Neutrophil (primary cell): ENCODE measurements at regions not wholly inside any gene's neighbourhood (a gene's known extent, or its start where the extent isn't known, plus 50 kb on each side); places are given as distances from the start of the nearest gene placed in this dataset.

Experiments used
- H3K27ac ChIP-seq: fragments of 200-600 bp; sonication (generic); 2 replicates; pipeline ENCODE4 v1.5.1; 2016; ENCODE audit warnings: mild to moderate bottlenecking, moderate library complexity
- H3K27me3 ChIP-seq: fragments of 200-600 bp; sonication (generic); 2 replicates; pipeline ENCODE4 v1.6.0; 2016; ENCODE audit warnings: mild to moderate bottlenecking
- H3K36me3 ChIP-seq: fragments of 200-600 bp; sonication (generic); 2 replicates; pipeline ENCODE4 v1.5.1; 2017
- H3K4me1 ChIP-seq, 2 experiments: fragments of 200-600 bp in 1 of 2; sonication (generic) in 1 of 2; 1 replicate in 1 of 2; 2 replicates in 1 of 2; pipeline versions ENCODE4 v1.5.1 to v1.6.1; 2013 to 2016; ENCODE audit warnings: low read depth in 1 of 2, low read length in 1 of 2, mild to moderate bottlenecking in 1 of 2, moderate library complexity in 1 of 2; ENCODE audit not compliant: control insufficient read depth in 1 of 2, insufficient read depth in 1 of 2
- H3K4me3 ChIP-seq, 2 experiments: fragments of 200-600 bp in 1 of 2; sonication (generic) in 1 of 2; 1 replicate in 1 of 2; 2 replicates in 1 of 2; pipeline ENCODE4 v1.5.1; 2013 to 2016; ENCODE audit warnings: low read depth in 1 of 2, low read length in 1 of 2, mild to moderate bottlenecking in 1 of 2, moderate library complexity in 1 of 2
- H3K9me3 ChIP-seq: fragments of 200-600 bp; sonication (generic); 2 replicates; pipeline ENCODE4 v1.5.1; 2016
- CTCF ChIP-seq: fragments of 200-600 bp; sonication (generic); IDR thresholded peaks from 2 replicates; pipeline ENCODE4 v1.5.1; 2016; ENCODE audit warnings: antibody characterized with exemption

- no peak overlapping the region for H3K4me3 ChIP-seq
- H3K36me3 ChIP-seq, result no peaks in the 10 kb centered on the region
- H3K4me1 ChIP-seq, result no peaks in the 10 kb centered on the region
- TF ChIP-seq CTCF, result no peak
- H3K27me3 ChIP-seq, result no peaks in the 10 kb centered on the region
- H3K9me3 ChIP-seq, result no peaks in the 10 kb centered on the region
- H3K27ac ChIP-seq, result no peak overlapping the region
Observed at GRCh38 chr18:41767960-41768359, 187.1 kb upstream of the PIK3C3 start.

- H3K9me3 ChIP-seq, result no peaks in the 10 kb centered on the region
- no peak overlapping the region for H3K27ac ChIP-seq
- no peaks in the 10 kb centered on the region for H3K27me3 ChIP-seq
- H3K36me3 ChIP-seq, result no peaks in the 10 kb centered on the region
- H3K4me3 ChIP-seq, result no peak overlapping the region
- TF ChIP-seq CTCF, result no peak
- no peaks in the 10 kb centered on the region for H3K4me1 ChIP-seq
Observed at GRCh38 chr18:41765460-41765859, 189.6 kb upstream of the PIK3C3 start.

GRCh38 chr18:41763361-41763760 lies 191.7 kb upstream of the PIK3C3 start:
- Histone ChIP-seq H3K4me1 (no peaks in the 10 kb centered on the region), H3K27me3 (no peaks in the 10 kb centered on the region), H3K36me3 (no peaks in the 10 kb centered on the region), H3K27ac (no peak overlapping the region), H3K9me3 (no peaks in the 10 kb centered on the region), H3K4me3 (no peak overlapping the region)
- no peak for TF ChIP-seq CTCF

GRCh38 chr18:41761333-41762018 lies 193.6 kb upstream of the PIK3C3 start:
- Histone ChIP-seq H3K4me3 (no peak overlapping the region), H3K9me3 (no peaks in the 10 kb centered on the region), H3K4me1 (no peaks in the 10 kb centered on the region), H3K27ac (no peak overlapping the region), H3K27me3 (no peaks in the 10 kb centered on the region), H3K36me3 (no peaks in the 10 kb centered on the region)
- TF ChIP-seq CTCF, result no peak

- no peak overlapping the region for H3K27ac ChIP-seq
- no peaks in the 10 kb centered on the region for H3K9me3 ChIP-seq
- H3K36me3 ChIP-seq, result no peaks in the 10 kb centered on the region
- H3K4me1 ChIP-seq, result no peaks in the 10 kb centered on the region
- no peak for TF ChIP-seq CTCF
- H3K27me3 ChIP-seq, result no peaks in the 10 kb centered on the region
- H3K4me3 ChIP-seq, result no peak overlapping the region
Observed at GRCh38 chr18:41758534-41758933, 196.5 kb upstream of the PIK3C3 start.
